GM12878 (cell line): ENCODE measurements at regions not wholly inside any gene's neighbourhood (a gene's known extent, or its start where the extent isn't known, plus 50 kb on each side); places are given as distances from the start of the nearest gene placed in this dataset.

Source experiments
- ATAC-seq: fragments of 200-7000 bp; cut with Tn5 transposase; 3 replicates; pipeline ENCODE4 v1.9.1; 2020; ENCODE audit warnings: mild to moderate bottlenecking, moderate library complexity
- BruUV-seq: library from RNA; stranded (reverse); fragments of 400-500 nt; replicated peaks from 2 replicates; lab custom pipeline; 2021; lab: Mats Ljungman, UMichigan
- CTCF ChIA-PET: fragments of 300-600 bp; sonication (Branson Sonifier 250); formaldehyde crosslinking; extraction: SDS; loops from one replicate; lab custom pipeline; 2021; ENCODE audit warnings: inconsistent platforms; lab: Yijun Ruan, JAX
- POLR2A ChIA-PET: fragments of 350-600 bp; formaldehyde crosslinking; extraction: SDS; loops from one replicate; lab custom pipeline; 2021; ENCODE audit warnings: inconsistent platforms; lab: Charles Lee
- RAD21 ChIA-PET: fragments of 300-600 bp; sonication (Branson Sonifier 250); formaldehyde crosslinking; loops from one replicate; lab custom pipeline; 2023; ENCODE audit warnings: antibody characterized with exemption; ENCODE audit not compliant: unreplicated experiment; lab: Charles Lee
- SMC1A ChIA-PET: fragments of 300-600 bp; sonication (Branson Sonifier 250); formaldehyde crosslinking; loops from one replicate; lab custom pipeline; 2023; ENCODE audit not compliant: unreplicated experiment, uncharacterized antibody; lab: Charles Lee
- DNase-seq: peaks from one replicate; pipeline ENCODE4 v3.0.0-alpha.2; 2011; ENCODE audit warnings: low read depth, low spot score
- FAIRE-seq: peaks from 3 replicates; lab custom pipeline; 2011; peaks lifted over from hg19 to GRCh38; lab: Jason Lieb, UNC
- H2AFZ ChIP-seq: 2 replicates; pipeline ENCODE4 v1.6.0; 2011; ENCODE audit warnings: low read depth, low read length, control low read depth; ENCODE audit not compliant: control insufficient read depth
- H3K27ac ChIP-seq: 2 replicates; pipeline ENCODE4 v1.5.1; 2011; ENCODE audit warnings: control low read depth; ENCODE audit not compliant: control insufficient read depth, insufficient read depth
- H3K27me3 ChIP-seq, 2 experiments: replicated peaks in 1 of 2; 2 replicates each; pipeline versions ENCODE4 v1.6.0 to v1.6.1; 2011; ENCODE audit warnings: low read length in 1 of 2; ENCODE audit not compliant: control insufficient read depth in 2 of 2, insufficient read depth in 2 of 2
- H3K36me3 ChIP-seq, 2 experiments: 2 replicates each; pipeline ENCODE4 v1.5.1; 2011; ENCODE audit warnings: low read length in 1 of 2; ENCODE audit not compliant: control insufficient read depth in 2 of 2, insufficient read depth in 2 of 2
- H3K4me1 ChIP-seq: 2 replicates; pipeline ENCODE4 v1.6.1; 2011; ENCODE audit warnings: mild to moderate bottlenecking, low read length, moderate library complexity, mixed read lengths; ENCODE audit not compliant: control insufficient read depth, insufficient read depth
- H3K4me2 ChIP-seq: 2 replicates; pipeline ENCODE4 v1.6.0; 2011; ENCODE audit warnings: control low read depth; ENCODE audit not compliant: control insufficient read depth, insufficient read depth
- H3K4me3 ChIP-seq: fragments of 200-600 bp; sonication (generic); 2 replicates; pipeline ENCODE4 v1.5.1; 2016
- H3K79me2 ChIP-seq: 2 replicates; pipeline ENCODE4 v1.6.0; 2011; ENCODE audit warnings: low read length; ENCODE audit not compliant: control insufficient read depth, insufficient read depth
- H3K9ac ChIP-seq: 2 replicates; pipeline ENCODE4 v1.8.0; 2011; ENCODE audit warnings: low read length, control low read depth, mixed read lengths; ENCODE audit not compliant: control insufficient read depth, insufficient read depth
- H3K9me3 ChIP-seq: replicated peaks from 3 replicates; pipeline ENCODE4 v1.5.1; 2011; ENCODE audit warnings: mild to moderate bottlenecking, low read length; ENCODE audit not compliant: control insufficient read depth, insufficient read depth
- H4K20me1 ChIP-seq: 2 replicates; pipeline ENCODE4 v1.6.0; 2011; ENCODE audit not compliant: control insufficient read depth, insufficient read depth
- BCLAF1 ChIP-seq: fragments of 450-650 bp; IDR thresholded peaks from 2 replicates; pipeline ENCODE4 v1.6.1; 2017; ENCODE audit warnings: antibody characterized with exemption, mild to moderate bottlenecking, moderate library complexity
- BMI1 ChIP-seq: fragments of 450-650 bp; IDR thresholded peaks from 2 replicates; pipeline ENCODE4 v1.6.1; 2016; ENCODE audit warnings: mild to moderate bottlenecking, moderate library complexity, borderline replicate concordance
- MXI1 ChIP-seq: fragments of 150-350 bp; IDR thresholded peaks from 2 replicates; pipeline ENCODE4 v1.6.1; 2011; ENCODE audit warnings: low read depth, mild to moderate bottlenecking, inconsistent platforms, low read length, improper control_type of control experiment
- MYB ChIP-seq: fragments of 150-350 bp; IDR thresholded peaks from 2 replicates; pipeline ENCODE4 v1.6.1; 2014; ENCODE audit warnings: mild to moderate bottlenecking, low read depth, low read length, borderline replicate concordance
- PRDM15 ChIP-seq: fragments of 450-650 bp; formaldehyde crosslinking; IDR thresholded peaks from 2 replicates; pipeline ENCODE4 v1.4.0; 2020; ENCODE audit warnings: mild to moderate bottlenecking, moderate library complexity
- STAT1 ChIP-seq: fragments of 450-650 bp; conservative IDR thresholded peaks from 2 replicates; pipeline ENCODE4 v1.6.1; 2014; ENCODE audit warnings: antibody characterized with exemption, mild to moderate bottlenecking
- STAT3 ChIP-seq: IDR thresholded peaks from 2 replicates; pipeline ENCODE4 v1.6.1; 2011; ENCODE audit warnings: low read depth, low read length, improper control_type of control experiment
- TAF1 ChIP-seq: IDR thresholded peaks from 2 replicates; pipeline ENCODE4 v1.6.1; 2011; ENCODE audit warnings: mild to moderate bottlenecking, low read depth, low read length, borderline replicate concordance
- WGBS: methylation state at CpG from one replicate; pipeline ENCODE4 v1.1.6; 2016; ENCODE audit warnings: low lambda C conversion rate; ENCODE audit not compliant: insufficient replicate concordance, insufficient coverage; ENCODE audit errors: missing lambda C conversion rate; 5-methylcytosine and 5-hydroxymethylcytosine counted together
- in situ Hi-C: fragments of 300-500 bp; cut with MboI; formaldehyde crosslinking; loops from 9 replicates; pipeline ENCODE4 v1.14.3; 2018; ENCODE audit warnings: mixed read lengths
- intact Hi-C: fragments of 100-400 bp; cut with micrococcal nuclease; formaldehyde crosslinking; loops from one replicate; pipeline ENCODE4 v1.14.2; 2022; ENCODE audit not compliant: unreplicated experiment
- TF ChIP-seq, protein P1 (sequence below): IDR thresholded peaks from 2 replicates; pipeline ENCODE4 v1.6.1; 2011; ENCODE audit warnings: borderline replicate concordance, low read depth, mild to moderate bottlenecking, moderate library complexity, mixed read lengths, low read length; ENCODE audit not compliant: insufficient read depth; ENCODE audit errors: extremely low read length

GRCh38 chr22:49009359-49010063 lies 818.2 kb downstream of the BRD1 start:
- WGBS: 36% methylated on average over 12 of the region's 12 CpGs
- ChIA-PET POLR2A (no interaction called here), RAD21 (no interaction called here), SMC1A (no interaction called here), CTCF (no interaction called here)
- in situ Hi-C loops: no loop called here
- Histone ChIP-seq H3K4me1 (no peaks in the 10 kb centered on the region), H3K9ac (no peak overlapping the region), H3K4me3 (no peak overlapping the region), H3K4me2 (no peak overlapping the region), H4K20me1 (no peaks in the 10 kb centered on the region), H3K9me3 (no peaks in the 10 kb centered on the region; the same call in 2 of the 3 replicates), H3K79me2 (no peaks in the 10 kb centered on the region), H3K27me3 (no peaks in the 10 kb centered on the region), H3K36me3 (no peaks in the 10 kb centered on the region), H3K27ac (no peak overlapping the region), H2AFZ (no peak overlapping the region)
- DNase-seq (no peak), FAIRE-seq (no peak), ATAC-seq (no peak)
- no TSS peak for BruUV-seq
- TF ChIP-seq STAT1 (no peak), MYB (no peak), PRDM15 (CRISPR knock-in tag) (no peak), BMI1 (no peak), BCLAF1 (no peak), STAT3 (no peak), MXI1 (no peak), TAF1 (no peak)
- TF ChIP-seq, protein P1, sequence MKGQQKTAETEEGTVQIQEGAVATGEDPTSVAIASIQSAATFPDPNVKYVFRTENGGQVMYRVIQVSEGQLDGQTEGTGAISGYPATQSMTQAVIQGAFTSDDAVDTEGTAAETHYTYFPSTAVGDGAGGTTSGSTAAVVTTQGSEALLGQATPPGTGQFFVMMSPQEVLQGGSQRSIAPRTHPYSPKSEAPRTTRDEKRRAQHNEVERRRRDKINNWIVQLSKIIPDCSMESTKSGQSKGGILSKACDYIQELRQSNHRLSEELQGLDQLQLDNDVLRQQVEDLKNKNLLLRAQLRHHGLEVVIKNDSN: no peak
- intact Hi-C loops: no loop called here
